ENCODE measurements at regions not wholly inside any gene's neighbourhood (a gene's known extent, or its start where the extent isn't known, plus 50 kb on each side); places are given as distances from the start of the nearest gene placed in this dataset.

DNA sequence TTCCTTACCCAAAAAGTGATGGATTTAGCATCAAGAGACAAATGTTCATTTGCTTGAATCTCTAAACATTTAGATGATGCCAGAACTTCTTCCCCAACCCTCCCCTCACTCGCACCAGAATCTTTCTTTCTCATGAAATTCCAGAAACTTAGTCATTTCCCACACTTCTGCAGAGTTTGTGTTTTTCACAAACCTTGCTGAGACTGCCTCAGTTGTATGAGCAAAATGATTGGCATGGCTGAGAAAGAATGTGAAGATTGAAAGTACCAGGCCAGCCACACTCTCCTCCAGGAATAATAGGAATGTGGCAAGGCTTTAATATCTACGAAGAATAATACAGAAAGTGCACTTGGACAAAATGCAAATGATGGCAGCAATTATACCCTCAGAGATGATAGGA lies 428.3 kb upstream of the CDH6 start:
- no peaks in the 10 kb centered on the region for H3K9me3 ChIP-seq (ENCODE audit: low read length)
- H3K4me1 ChIP-seq (ENCODE audit: insufficient read depth, low read length) = peaks cover 14% of the 10 kb centered on the region
- H3K27me3 ChIP-seq (ENCODE audit: insufficient read depth, low read length) = no peaks in the 10 kb centered on the region
- no peak overlapping the region for H2AFZ ChIP-seq (ENCODE audit: low read depth, low read length)
- H3K36me3 ChIP-seq (ENCODE audit: insufficient read depth, low read length) = no peaks in the 10 kb centered on the region
- H3K4me3 ChIP-seq (ENCODE audit: low read length) = no peak overlapping the region

DNA sequence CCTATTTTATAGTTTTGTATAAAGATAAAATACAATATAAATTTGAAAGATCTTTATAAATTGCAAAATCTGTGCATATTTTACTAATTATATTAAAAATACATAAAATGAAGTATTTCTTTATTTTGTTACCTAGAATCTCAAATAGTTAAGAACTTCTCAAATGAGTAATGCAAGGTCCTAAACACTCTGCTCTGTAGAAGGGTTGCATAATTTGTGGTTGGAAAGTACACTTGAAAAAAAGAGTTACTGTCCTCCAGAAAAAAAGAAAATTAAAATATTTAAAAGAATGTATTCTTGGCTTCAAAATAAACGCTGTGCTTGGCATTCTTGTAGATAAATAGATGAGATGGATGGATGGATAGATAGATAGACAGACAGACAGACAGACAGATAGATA lies 428.8 kb upstream of the CDH6 start:
- Histone ChIP-seq H3K27me3 (ENCODE audit: insufficient read depth, low read length) (no peaks in the 10 kb centered on the region), H3K9me3 (ENCODE audit: low read length) (no peaks in the 10 kb centered on the region), H2AFZ (ENCODE audit: low read depth, low read length) (no peak overlapping the region), H3K4me1 (ENCODE audit: insufficient read depth, low read length) (peaks cover 14% of the 10 kb centered on the region), H3K36me3 (ENCODE audit: insufficient read depth, low read length) (no peaks in the 10 kb centered on the region), H3K4me3 (ENCODE audit: low read length) (no peak overlapping the region)

DNA sequence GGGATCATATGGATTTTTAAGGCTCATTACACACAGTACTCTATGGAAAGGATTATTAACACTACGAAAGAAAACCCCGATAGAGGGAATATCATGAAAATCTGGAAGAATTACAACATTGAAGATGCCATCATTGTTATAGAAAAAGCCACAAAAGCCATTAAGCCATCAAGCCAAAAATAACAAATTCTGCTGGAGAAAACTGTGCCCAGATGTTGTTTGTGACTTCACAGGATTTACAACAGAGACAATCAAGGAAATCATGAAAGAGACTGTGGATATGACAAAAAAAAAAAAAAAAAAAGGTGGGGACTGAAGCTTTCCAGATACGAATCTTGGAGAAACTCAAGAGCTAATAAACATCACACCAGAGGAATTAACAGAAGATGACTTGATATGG lies 433.8 kb upstream of the CDH6 start:
- H3K4me3 ChIP-seq (ENCODE audit: low read length) = no peak overlapping the region
- no peaks in the 10 kb centered on the region for H3K27me3 ChIP-seq (ENCODE audit: insufficient read depth, low read length)
- H3K36me3 ChIP-seq (ENCODE audit: insufficient read depth, low read length) = no peaks in the 10 kb centered on the region
- peaks cover 4% of the 10 kb centered on the region for H3K4me1 ChIP-seq (ENCODE audit: insufficient read depth, low read length)
- no peaks in the 10 kb centered on the region for H3K9me3 ChIP-seq (ENCODE audit: low read length)
- no peak overlapping the region for H2AFZ ChIP-seq (ENCODE audit: low read depth, low read length)

DNA sequence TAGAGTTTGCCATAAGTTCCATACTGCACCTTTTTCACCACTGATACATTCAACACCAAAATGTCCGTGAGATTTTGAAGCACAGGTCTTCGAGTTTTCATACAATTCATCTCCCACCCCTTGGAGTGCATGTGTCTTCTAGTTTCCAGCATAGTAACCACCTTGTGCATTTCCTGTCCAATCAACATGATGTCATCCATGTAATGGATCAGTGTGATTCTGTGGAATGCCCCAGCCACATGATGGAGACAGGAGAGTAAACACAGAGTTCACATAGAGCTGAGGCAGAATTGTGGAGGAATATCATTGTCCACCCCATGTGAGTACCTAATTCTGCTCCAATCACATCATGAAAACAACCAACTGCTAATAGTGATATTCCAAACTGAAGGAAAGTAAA lies 441.5 kb upstream of the CDH6 start:
- no peak overlapping the region for H2AFZ ChIP-seq (ENCODE audit: low read depth, low read length)
- no peaks in the 10 kb centered on the region for H3K36me3 ChIP-seq (ENCODE audit: insufficient read depth, low read length)
- H3K27me3 ChIP-seq (ENCODE audit: insufficient read depth, low read length) = no peaks in the 10 kb centered on the region
- no peaks in the 10 kb centered on the region for H3K9me3 ChIP-seq (ENCODE audit: low read length)
- no peak overlapping the region for H3K4me3 ChIP-seq (ENCODE audit: low read length)
- no peaks in the 10 kb centered on the region for H3K4me1 ChIP-seq (ENCODE audit: insufficient read depth, low read length)

DNA sequence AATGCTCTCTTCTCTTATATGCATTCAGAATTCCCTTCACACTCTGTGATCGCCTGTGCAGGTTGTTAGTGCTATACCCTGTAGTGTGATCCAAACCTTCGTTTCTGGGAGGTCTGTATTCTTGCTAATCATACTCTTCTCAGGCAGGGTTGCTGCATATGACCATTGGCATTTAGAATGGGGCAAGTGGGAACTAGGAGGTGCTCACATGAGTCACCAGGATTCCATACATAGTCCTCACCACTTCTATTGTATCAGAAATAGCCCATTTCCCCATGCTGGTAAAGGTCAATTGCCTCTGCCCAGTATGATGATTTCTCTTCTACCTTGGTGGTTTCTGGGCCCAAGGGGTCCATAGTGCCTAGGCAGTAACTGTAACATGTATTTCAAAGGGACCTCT lies 443.5 kb upstream of the CDH6 start:
- H2AFZ ChIP-seq (ENCODE audit: low read depth, low read length) = no peak overlapping the region
- no peak overlapping the region for H3K4me3 ChIP-seq (ENCODE audit: low read length)
- no peaks in the 10 kb centered on the region for H3K27me3 ChIP-seq (ENCODE audit: insufficient read depth, low read length)
- H3K9me3 ChIP-seq (ENCODE audit: low read length) = no peaks in the 10 kb centered on the region
- H3K36me3 ChIP-seq (ENCODE audit: insufficient read depth, low read length) = no peaks in the 10 kb centered on the region
- H3K4me1 ChIP-seq (ENCODE audit: insufficient read depth, low read length) = no peaks in the 10 kb centered on the region

DNA sequence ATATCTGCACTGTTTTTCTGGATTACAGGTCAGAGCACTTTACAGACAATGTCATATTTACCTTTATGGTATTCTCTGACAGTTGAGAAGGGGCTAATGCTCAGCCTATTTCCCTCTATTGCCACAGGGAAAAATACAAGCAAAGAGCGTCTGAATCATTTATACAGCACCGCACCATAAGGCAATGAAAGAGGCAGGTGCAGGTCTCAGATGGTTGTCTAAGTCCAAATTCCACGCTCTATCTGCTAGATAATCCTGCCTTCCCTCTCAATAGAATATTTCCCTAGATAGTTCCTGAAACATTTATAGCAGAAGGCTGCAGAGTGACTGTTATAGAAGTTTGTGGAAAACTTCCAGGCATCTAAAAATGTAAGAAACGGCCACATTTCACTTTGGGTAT lies 446.1 kb upstream of the CDH6 start:
- Histone ChIP-seq H3K4me1 (ENCODE audit: insufficient read depth, low read length) (no peaks in the 10 kb centered on the region), H3K27me3 (ENCODE audit: insufficient read depth, low read length) (no peaks in the 10 kb centered on the region), H3K36me3 (ENCODE audit: insufficient read depth, low read length) (no peaks in the 10 kb centered on the region), H3K4me3 (ENCODE audit: low read length) (no peak overlapping the region), H3K9me3 (ENCODE audit: low read length) (no peaks in the 10 kb centered on the region), H2AFZ (ENCODE audit: low read depth, low read length) (no peak overlapping the region)

DNA sequence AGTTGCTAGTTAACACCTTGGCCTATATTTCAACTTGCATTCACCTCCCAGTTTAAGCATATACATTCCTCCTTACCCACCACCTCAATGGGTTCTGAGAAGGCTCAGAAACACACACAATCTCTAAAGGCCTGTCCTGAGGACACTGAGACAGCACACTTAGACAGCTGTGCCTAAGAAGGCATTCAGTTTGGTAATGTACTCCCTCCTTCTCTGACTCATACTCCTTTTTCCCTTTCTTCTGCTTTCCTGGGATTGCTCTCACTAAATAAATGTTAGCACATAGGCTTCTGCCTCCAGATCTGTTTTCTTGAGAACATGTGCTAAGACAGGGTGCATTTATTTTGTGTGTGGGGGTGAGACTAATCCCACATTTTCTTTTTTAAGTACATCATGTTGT lies 456.8 kb upstream of the CDH6 start:
- Histone ChIP-seq H3K4me1 (ENCODE audit: insufficient read depth, low read length) (peaks cover 5% of the 10 kb centered on the region), H3K27me3 (ENCODE audit: insufficient read depth, low read length) (no peaks in the 10 kb centered on the region), H3K9me3 (ENCODE audit: low read length) (no peaks in the 10 kb centered on the region), H3K36me3 (ENCODE audit: insufficient read depth, low read length) (no peaks in the 10 kb centered on the region), H2AFZ (ENCODE audit: low read depth, low read length) (no peak overlapping the region), H3K4me3 (ENCODE audit: low read length) (no peak overlapping the region)

DNA sequence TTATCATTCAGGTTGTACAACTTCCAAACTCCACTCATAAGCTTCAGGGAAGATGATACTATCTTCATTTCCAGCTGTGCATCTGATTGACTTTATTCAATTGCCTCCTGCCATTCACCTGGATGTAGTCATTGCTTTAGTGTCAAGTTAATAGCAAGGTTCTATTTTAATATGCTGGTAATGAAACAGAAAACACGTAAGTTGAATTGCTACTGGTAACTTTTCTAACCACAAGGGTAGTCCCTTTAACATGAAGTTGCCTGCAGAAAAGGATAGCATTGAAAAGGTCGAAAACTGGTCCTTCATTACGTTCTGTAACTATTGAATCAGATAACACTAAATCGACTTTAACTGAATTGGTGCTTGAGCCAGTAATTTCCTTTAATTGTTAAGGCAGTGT lies 459.4 kb upstream of the CDH6 start:
- Histone ChIP-seq H3K4me3 (ENCODE audit: low read length) (no peak overlapping the region), H3K4me1 (ENCODE audit: insufficient read depth, low read length) (peaks cover 5% of the 10 kb centered on the region), H3K9me3 (ENCODE audit: low read length) (no peaks in the 10 kb centered on the region), H3K36me3 (ENCODE audit: insufficient read depth, low read length) (no peaks in the 10 kb centered on the region), H3K27me3 (ENCODE audit: insufficient read depth, low read length) (no peaks in the 10 kb centered on the region), H2AFZ (ENCODE audit: low read depth, low read length) (no peak overlapping the region)

DNA sequence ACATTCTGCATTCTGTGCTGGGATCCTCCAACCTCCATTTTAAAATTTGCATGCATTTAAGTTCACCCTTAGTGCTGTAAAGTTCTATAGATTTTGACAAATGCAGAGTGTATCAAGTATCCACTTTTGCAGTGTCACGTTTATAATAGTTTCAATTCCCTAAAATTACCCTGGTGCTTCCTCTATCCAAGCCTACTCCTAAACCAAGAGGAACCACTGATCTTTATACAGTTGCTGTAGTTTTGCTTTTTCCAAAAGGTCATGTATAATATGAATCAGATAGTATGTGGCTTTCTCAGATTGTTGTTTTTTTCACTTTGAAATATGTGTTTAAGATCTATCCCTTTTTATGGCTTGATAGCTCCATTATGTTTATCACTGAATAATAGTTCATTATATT lies 468.4 kb upstream of the CDH6 start:
- peaks cover 9% of the 10 kb centered on the region for H3K4me1 ChIP-seq (ENCODE audit: insufficient read depth, low read length)

DNA sequence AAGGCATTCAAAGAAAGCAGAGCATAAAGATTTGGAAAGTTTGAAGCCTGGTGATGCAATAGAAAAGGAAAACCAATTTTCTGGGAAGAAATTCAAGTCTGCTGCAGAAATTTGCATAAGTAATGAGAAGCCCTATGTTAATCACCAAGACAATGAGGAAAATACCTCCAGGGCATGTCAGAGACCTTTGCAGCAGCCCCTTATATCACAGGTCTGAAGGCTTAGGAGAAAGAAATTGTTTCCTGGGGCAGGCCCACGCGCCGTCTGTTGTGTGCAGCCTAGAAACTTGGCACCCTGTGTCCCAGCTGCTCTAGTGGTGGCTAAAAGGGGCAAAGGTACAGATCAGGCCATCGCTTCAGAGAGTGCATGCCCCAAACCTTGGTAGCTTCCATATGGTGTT lies 495.3 kb upstream of the CDH6 start:
- H3K4me3 ChIP-seq (ENCODE audit: low read length) = no peak overlapping the region
- H3K36me3 ChIP-seq (ENCODE audit: insufficient read depth, low read length) = no peaks in the 10 kb centered on the region
- H3K9me3 ChIP-seq (ENCODE audit: low read length) = no peaks in the 10 kb centered on the region
- no peaks in the 10 kb centered on the region for H3K27me3 ChIP-seq (ENCODE audit: insufficient read depth, low read length)
- H3K4me1 ChIP-seq (ENCODE audit: insufficient read depth, low read length) = no peaks in the 10 kb centered on the region
- H2AFZ ChIP-seq (ENCODE audit: low read depth, low read length) = no peak overlapping the region

More for the DNA sequence above, 468.4 kb upstream of the CDH6 start:
- Histone ChIP-seq H3K27me3 (ENCODE audit: insufficient read depth, low read length) (no peaks in the 10 kb centered on the region), H3K9me3 (ENCODE audit: low read length) (no peaks in the 10 kb centered on the region), H3K4me3 (ENCODE audit: low read length) (no peak overlapping the region), H2AFZ (ENCODE audit: low read depth, low read length) (no peak overlapping the region), H3K36me3 (ENCODE audit: insufficient read depth, low read length) (no peaks in the 10 kb centered on the region)

DNA sequence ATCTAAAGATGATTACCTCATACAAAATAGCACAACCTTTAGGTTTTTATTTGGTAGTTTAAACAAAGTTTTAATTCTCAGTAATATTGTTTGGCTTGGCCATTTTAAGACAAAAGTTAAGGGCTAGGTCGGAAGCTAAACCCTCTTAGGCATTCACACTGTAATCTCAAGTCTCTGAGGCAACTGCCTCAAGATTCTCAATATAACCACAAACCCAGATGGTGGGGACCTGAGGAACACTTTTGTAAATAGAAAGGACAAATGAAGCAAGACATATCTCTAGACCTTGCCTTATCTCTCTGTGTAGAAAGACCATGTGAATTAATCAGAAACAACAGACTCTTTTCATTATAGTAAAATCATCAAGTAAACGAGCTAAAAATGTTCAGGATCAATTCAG lies 500.2 kb upstream of the CDH6 start:
- Histone ChIP-seq H3K9me3 (ENCODE audit: low read length) (no peaks in the 10 kb centered on the region), H3K4me3 (ENCODE audit: low read length) (no peak overlapping the region), H3K4me1 (ENCODE audit: insufficient read depth, low read length) (peaks cover 6% of the 10 kb centered on the region), H3K27me3 (ENCODE audit: insufficient read depth, low read length) (no peaks in the 10 kb centered on the region), H3K36me3 (ENCODE audit: insufficient read depth, low read length) (no peaks in the 10 kb centered on the region), H2AFZ (ENCODE audit: low read depth, low read length) (no peak overlapping the region)

DNA sequence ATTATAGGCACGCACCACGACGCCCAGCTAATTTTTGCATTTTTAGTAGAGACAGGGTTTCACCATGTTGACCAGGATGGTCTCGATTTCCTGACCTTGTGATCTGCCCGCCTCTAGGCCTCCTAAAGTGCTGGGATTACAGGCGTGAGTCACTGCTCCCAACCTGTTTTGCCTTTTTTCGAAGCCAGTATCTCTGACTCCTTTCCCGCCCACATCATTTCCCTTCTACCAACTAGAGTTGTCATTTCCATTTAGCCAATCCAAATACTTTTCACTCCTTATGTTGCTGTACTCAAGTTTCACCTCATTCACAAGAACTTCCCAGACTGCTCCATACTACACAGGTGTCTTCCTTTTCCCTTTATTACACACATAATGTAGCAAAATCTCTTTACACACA lies 502.6 kb upstream of the CDH6 start:
- Histone ChIP-seq H3K4me3 (ENCODE audit: low read length) (no peak overlapping the region), H3K9me3 (ENCODE audit: low read length) (no peaks in the 10 kb centered on the region), H3K36me3 (ENCODE audit: insufficient read depth, low read length) (no peaks in the 10 kb centered on the region), H3K4me1 (ENCODE audit: insufficient read depth, low read length) (peaks cover 6% of the 10 kb centered on the region), H3K27me3 (ENCODE audit: insufficient read depth, low read length) (no peaks in the 10 kb centered on the region), H2AFZ (ENCODE audit: low read depth, low read length) (no peak overlapping the region)

DNA sequence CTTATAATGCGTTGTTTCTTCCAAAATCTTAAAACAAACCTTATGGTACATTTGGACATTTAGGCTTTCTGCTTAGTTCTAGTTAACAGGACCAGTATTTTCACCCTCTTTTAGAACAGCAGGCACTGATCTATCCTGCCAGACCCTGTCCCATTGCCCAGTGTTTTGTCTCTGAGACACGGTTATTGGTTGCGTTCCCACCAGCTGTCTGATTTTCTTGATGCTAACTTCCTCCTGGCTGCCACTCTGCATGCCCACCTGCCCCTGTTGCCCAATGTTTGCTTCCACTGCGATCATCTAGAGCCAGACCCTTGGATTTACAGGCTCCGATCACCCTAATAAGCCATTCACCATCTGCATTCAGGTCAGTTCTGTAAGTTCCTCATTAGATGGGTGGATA lies 506.0 kb upstream of the CDH6 start:
- H2AFZ ChIP-seq (ENCODE audit: low read depth, low read length) = no peak overlapping the region
- H3K4me1 ChIP-seq (ENCODE audit: insufficient read depth, low read length) = peaks cover 6% of the 10 kb centered on the region
- no peaks in the 10 kb centered on the region for H3K36me3 ChIP-seq (ENCODE audit: insufficient read depth, low read length)
- no peaks in the 10 kb centered on the region for H3K9me3 ChIP-seq (ENCODE audit: low read length)
- H3K4me3 ChIP-seq (ENCODE audit: low read length) = no peak overlapping the region
- no peaks in the 10 kb centered on the region for H3K27me3 ChIP-seq (ENCODE audit: insufficient read depth, low read length)

DNA sequence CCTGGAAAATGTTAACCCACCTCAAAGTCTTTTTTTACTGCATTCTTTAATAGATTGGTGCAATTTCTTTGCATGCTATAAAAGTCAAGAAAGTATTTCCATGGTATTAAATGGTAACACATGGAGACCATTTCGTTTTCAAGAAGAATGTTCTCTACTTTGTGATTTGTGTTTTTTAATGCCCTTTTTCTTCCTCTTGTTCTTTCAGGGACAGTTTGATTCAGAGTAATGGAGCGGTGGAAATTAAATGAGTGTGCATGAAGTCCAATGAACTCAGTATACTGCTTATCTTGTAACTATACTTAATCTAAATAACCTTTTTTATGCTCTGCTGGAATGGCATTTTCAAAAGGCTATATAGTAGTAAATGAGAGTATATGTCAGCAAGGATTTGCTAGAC lies 507.0 kb upstream of the CDH6 start:
- Histone ChIP-seq H3K9me3 (ENCODE audit: low read length) (no peaks in the 10 kb centered on the region), H3K4me3 (ENCODE audit: low read length) (no peak overlapping the region), H3K4me1 (ENCODE audit: insufficient read depth, low read length) (no peaks in the 10 kb centered on the region), H3K36me3 (ENCODE audit: insufficient read depth, low read length) (no peaks in the 10 kb centered on the region), H2AFZ (ENCODE audit: low read depth, low read length) (no peak overlapping the region), H3K27me3 (ENCODE audit: insufficient read depth, low read length) (no peaks in the 10 kb centered on the region)

Data from neuron (in vitro differentiated cells).